IMR-90 (cell line): ENCODE measurements at regions not wholly inside any gene's neighbourhood (a gene's known extent, or its start where the extent isn't known, plus 50 kb on each side); places are given as distances from the start of the nearest gene placed in this dataset.
A peak's percentile ranks its signal among the peaks of the same experiment; 100 is the strongest.

ENCODE experiments used
- ATAC-seq: fragments of 200-7000 bp; cut with Tn5 transposase; 2 replicates; pipeline ENCODE4 v1.9.1; 2020; ENCODE audit warnings: low read depth, mild to moderate bottlenecking, moderate library complexity
- BruUV-seq: library from RNA; stranded (reverse); fragments of 400-500 nt; replicated peaks from 2 replicates; lab custom pipeline; 2021; lab: Mats Ljungman, UMichigan
- CTCF ChIA-PET: fragments of 300-600 bp; formaldehyde crosslinking; extraction: SDS; loops from one replicate; lab custom pipeline; 2021; ENCODE audit warnings: antibody characterized with exemption; lab: Yijun Ruan, JAX
- POLR2A ChIA-PET: fragments of 300-600 bp; sonication (Branson Sonifier 250); formaldehyde crosslinking; loops from one replicate; lab custom pipeline; 2022; ENCODE audit warnings: antibody characterized with exemption; ENCODE audit not compliant: unreplicated experiment; lab: Charles Lee
- DNase-seq: peaks from one replicate; pipeline ENCODE4 v3.0.0; 2013
- H2AFZ ChIP-seq: replicated peaks from 2 replicates; pipeline ENCODE3; 2013; ENCODE audit warnings: low read length, mild to moderate bottlenecking; ENCODE audit not compliant: poor library complexity
- H2AK5ac ChIP-seq: 2 replicates; pipeline ENCODE4 v1.6.1; 2013; ENCODE audit warnings: low read depth, low read length, inconsistent platforms
- H2AK9ac ChIP-seq: replicated peaks from 2 replicates; pipeline ENCODE3; 2013; ENCODE audit warnings: mild to moderate bottlenecking, low read depth, low read length, moderate library complexity; ENCODE audit not compliant: poor library complexity
- H2BK120ac ChIP-seq: 2 replicates; pipeline ENCODE4 v1.6.1; 2013; ENCODE audit warnings: low read depth, low read length, inconsistent platforms
- H2BK15ac ChIP-seq: 3 replicates; pipeline ENCODE4 v1.6.1; 2013; ENCODE audit warnings: low read depth, low read length, inconsistent platforms
- H2BK20ac ChIP-seq: 2 replicates; pipeline ENCODE4 v1.6.1; 2013; ENCODE audit warnings: low read depth, mild to moderate bottlenecking, inconsistent platforms, low read length, moderate library complexity
- H2BK5ac ChIP-seq: 2 replicates; pipeline ENCODE4 v1.6.1; 2013; ENCODE audit warnings: mild to moderate bottlenecking, low read depth, low read length, inconsistent platforms; ENCODE audit not compliant: poor library complexity, severe bottlenecking
- H3K14ac ChIP-seq: replicated peaks from 2 replicates; pipeline ENCODE4 v1.6.1; 2013; ENCODE audit warnings: low read depth, low read length, inconsistent platforms
- H3K18ac ChIP-seq: 2 replicates; pipeline ENCODE4 v1.6.1; 2013; ENCODE audit warnings: low read depth, low read length, control low read depth
- H3K23ac ChIP-seq: 2 replicates; pipeline ENCODE4 v1.6.1; 2013; ENCODE audit warnings: low read depth, low read length, inconsistent platforms
- H3K27ac ChIP-seq: 2 replicates; pipeline ENCODE4 v1.5.1; 2013; ENCODE audit warnings: mild to moderate bottlenecking, control low read depth, low read length; ENCODE audit not compliant: insufficient read depth
- H3K27me3 ChIP-seq: 2 replicates; pipeline ENCODE4 v1.6.1; 2013; ENCODE audit warnings: low read length; ENCODE audit not compliant: control insufficient read depth, insufficient read depth
- H3K36me3 ChIP-seq: 2 replicates; pipeline ENCODE4 v1.6.1; 2013; ENCODE audit warnings: low read length, mixed read lengths; ENCODE audit not compliant: control insufficient read depth, insufficient read depth
- H3K4ac ChIP-seq: 2 replicates; pipeline ENCODE4 v1.6.1; 2013; ENCODE audit warnings: low read depth, low read length, inconsistent platforms
- H3K4me1 ChIP-seq: 2 replicates; pipeline ENCODE4 v1.6.1; 2013; ENCODE audit warnings: low read length, mixed read lengths; ENCODE audit not compliant: control insufficient read depth, insufficient read depth
- H3K4me2 ChIP-seq: 2 replicates; pipeline ENCODE4 v1.6.1; 2013; ENCODE audit warnings: low read depth, mild to moderate bottlenecking, control low read depth, low read length, moderate library complexity
- H3K4me3 ChIP-seq: 2 replicates; pipeline ENCODE4 v1.5.1; 2013; ENCODE audit warnings: low read depth, mild to moderate bottlenecking, control low read depth, low read length, moderate library complexity; ENCODE audit not compliant: insufficient read depth
- H3K56ac ChIP-seq: 2 replicates; pipeline ENCODE4 v1.6.1; 2013; ENCODE audit warnings: low read length, inconsistent platforms; ENCODE audit not compliant: insufficient read depth; ENCODE audit errors: extremely low read depth
- H3K79me1 ChIP-seq, 2 experiments: 2 replicates each; pipeline ENCODE4 v1.6.1; 2013; ENCODE audit warnings: low read length in 2 of 2, inconsistent platforms in 1 of 2, low read depth in 1 of 2
- H3K9ac ChIP-seq: 2 replicates; pipeline ENCODE4 v1.6.1; 2013; ENCODE audit warnings: low read depth, low read length, control low read depth
- H3K9me1 ChIP-seq: 2 replicates; pipeline ENCODE4 v1.6.1; 2013; ENCODE audit warnings: low read length, inconsistent platforms; ENCODE audit not compliant: insufficient read depth
- H3K9me3 ChIP-seq: 2 replicates; pipeline ENCODE4 v1.6.1; 2013; ENCODE audit warnings: low read length; ENCODE audit not compliant: control insufficient read depth, insufficient read depth
- H4K20me1 ChIP-seq: 2 replicates; pipeline ENCODE4 v1.6.1; 2013; ENCODE audit warnings: low read length, inconsistent platforms; ENCODE audit not compliant: insufficient read depth
- H4K5ac ChIP-seq: 2 replicates; pipeline ENCODE4 v1.6.1; 2013; ENCODE audit warnings: mild to moderate bottlenecking, low read depth, low read length, control low read depth
- H4K8ac ChIP-seq, 2 experiments: 2 replicates each; pipeline ENCODE4 v1.6.1; 2013; ENCODE audit warnings: low read depth in 2 of 2, low read length in 2 of 2, control low read depth in 1 of 2, inconsistent platforms in 1 of 2
- H4K91ac ChIP-seq: 2 replicates; pipeline ENCODE4 v1.6.1; 2013; ENCODE audit warnings: low read depth, low read length, inconsistent platforms; ENCODE audit not compliant: insufficient read depth
- BHLHE40 ChIP-seq: fragments of 150-350 bp; IDR thresholded peaks from 2 replicates; pipeline ENCODE4 v1.6.1; 2016; ENCODE audit warnings: mild to moderate bottlenecking, low read depth, low read length
- CEBPB ChIP-seq: IDR thresholded peaks from 2 replicates; pipeline ENCODE4 v1.6.1; 2012; ENCODE audit warnings: low read depth, low read length, improper control_type of control experiment
- CHD1 ChIP-seq: IDR thresholded peaks from 2 replicates; pipeline ENCODE4 v1.6.1; 2012; ENCODE audit warnings: low read depth, low read length, improper control_type of control experiment
- ELK1 ChIP-seq: fragments of 150-350 bp; IDR thresholded peaks from 2 replicates; pipeline ENCODE4 v1.6.1; 2016; ENCODE audit warnings: low read depth, mild to moderate bottlenecking, low read length, moderate library complexity, borderline replicate concordance
- FOS ChIP-seq: fragments of 150-350 bp; IDR thresholded peaks from 2 replicates; pipeline ENCODE4 v1.6.1; 2016; ENCODE audit warnings: low read depth, low read length
- MAFK ChIP-seq: IDR thresholded peaks from 2 replicates; pipeline ENCODE4 v1.6.1; 2012; ENCODE audit warnings: low read depth, low read length, improper control_type of control experiment
- MAZ ChIP-seq: IDR thresholded peaks from 2 replicates; pipeline ENCODE4 v1.6.1; 2012; ENCODE audit warnings: low read depth, mild to moderate bottlenecking, low read length, improper control_type of control experiment, moderate library complexity, borderline replicate concordance
- MXI1 ChIP-seq: IDR thresholded peaks from 2 replicates; pipeline ENCODE4 v1.6.1; 2012; ENCODE audit warnings: low read depth, mild to moderate bottlenecking, low read length, moderate library complexity, borderline replicate concordance
- NFE2L2 ChIP-seq: fragments of 150-350 bp; IDR thresholded peaks from 2 replicates; pipeline ENCODE4 v1.6.1; 2016; ENCODE audit warnings: low read depth, mild to moderate bottlenecking, low read length
- POLR2A ChIP-seq: IDR thresholded peaks from 2 replicates; pipeline ENCODE4 v1.6.1; 2012; ENCODE audit warnings: mild to moderate bottlenecking, low read depth, low read length
- RAD21 ChIP-seq: IDR thresholded peaks from 2 replicates; pipeline ENCODE4 v1.6.1; 2012; ENCODE audit warnings: low read length, improper control_type of control experiment
- RCOR1 ChIP-seq: IDR thresholded peaks from 2 replicates; pipeline ENCODE4 v1.6.1; 2012; ENCODE audit warnings: mild to moderate bottlenecking, low read length, improper control_type of control experiment; ENCODE audit not compliant: insufficient replicate concordance
- RFX5 ChIP-seq: IDR thresholded peaks from 2 replicates; pipeline ENCODE4 v1.8.0; 2012; ENCODE audit warnings: low read depth, mild to moderate bottlenecking, low read length, moderate library complexity
- SMC3 ChIP-seq: fragments of 150-350 bp; IDR thresholded peaks from 2 replicates; pipeline ENCODE4 v1.6.1; 2016; ENCODE audit warnings: low read depth, mild to moderate bottlenecking, antibody characterized with exemption, low read length, moderate library complexity
- USF2 ChIP-seq: fragments of 150-350 bp; IDR thresholded peaks from 2 replicates; pipeline ENCODE4 v1.6.1; 2017; ENCODE audit warnings: mild to moderate bottlenecking, antibody characterized with exemption, low read length, low read depth
- dilution Hi-C: fragments of 300-500 bp; cut with HindIII; formaldehyde crosslinking; loops from one replicate; pipeline ENCODE4 v1.14.3; 2018; ENCODE audit warnings: low sequenced_read_pairs; ENCODE audit not compliant: unreplicated experiment
- in situ Hi-C: fragments of 300-500 bp; cut with MboI; formaldehyde crosslinking; loops from 3 replicates; pipeline ENCODE4 v1.14.3; 2019; ENCODE audit warnings: low sequenced_read_pairs, inconsistent platforms, mixed read lengths
- intact Hi-C: fragments of 100-400 bp; cut with micrococcal nuclease; formaldehyde crosslinking; loops from 2 replicates; pipeline ENCODE4 v1.10.0; 2022
- TF ChIP-seq, protein P1 (sequence below): conservative IDR thresholded peaks from 2 replicates; pipeline ENCODE4 v1.5.1; 2012; ENCODE audit warnings: mild to moderate bottlenecking, low read depth, low read length, improper control_type of control experiment

DNA sequence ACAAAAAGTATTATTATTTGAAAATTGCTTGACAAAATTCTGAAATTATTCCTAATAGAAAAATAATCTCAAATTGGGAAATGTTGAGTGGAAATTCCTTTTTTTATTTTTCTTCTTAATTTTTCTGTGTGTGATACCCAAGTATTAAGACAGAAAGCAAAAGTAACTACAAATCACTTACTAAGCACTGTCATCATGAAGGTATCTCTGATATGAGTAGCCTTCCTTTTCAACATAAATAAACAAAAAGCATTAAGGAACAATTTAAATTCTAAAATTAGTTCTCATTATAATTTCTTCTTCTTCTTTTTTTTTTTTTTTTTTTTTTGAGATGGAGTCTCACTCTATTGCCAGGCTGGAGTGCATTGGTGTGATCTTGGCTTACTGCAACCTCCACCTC lies 174.2 kb upstream of the RBMS1 start:
- dilution Hi-C loops = no loop called here
- Histone ChIP-seq H2BK120ac (peak overlapping the region; percentile 48; the same call in 1 of the 2 replicates), H3K9me1 (peaks cover 4% of the 10 kb centered on the region; the same call in 1 of the 2 replicates), H3K18ac (peak overlapping the region; percentile 50; the same call in 1 of the 2 replicates), H4K20me1 (no peaks in the 10 kb centered on the region), H3K27me3 (no peaks in the 10 kb centered on the region), H2AK5ac (0 out of 2 replicates have a peak overlapping the region, but pooled peaks have one; percentile 31), H3K23ac (no peak overlapping the region), H3K4ac (no peak overlapping the region), H3K79me1 (no peaks in the 10 kb centered on the region), H3K56ac (no peak overlapping the region), H3K36me3 (no peaks in the 10 kb centered on the region), H3K4me2 (no peak overlapping the region), H4K91ac (no peak overlapping the region), H2AFZ (no peak overlapping the region), H4K5ac (0 out of 2 replicates have a peak overlapping the region, but pooled peaks have one; percentile 65), H3K14ac (peak overlapping the region; percentile 60; the same call in 1 of the 2 replicates), H3K4me1 (peaks cover 2% of the 10 kb centered on the region), H3K9ac (no peak overlapping the region), H3K9me3 (no peaks in the 10 kb centered on the region), H3K4me3 (no peak overlapping the region), H2AK9ac (no peak overlapping the region), H3K27ac (peak overlapping the region; percentile 22; the same call in 1 of the 2 replicates), H4K8ac (peak overlapping the region in 1 of 2 experiments; percentile 15; a peak in 1 of 4 replicates), H2BK15ac (0 out of 3 replicates have a peak overlapping the region, but pooled peaks have one; percentile 13), H2BK20ac (no peak overlapping the region), H2BK5ac (peak overlapping the region; percentile 15)
- in situ Hi-C loops = no loop called here
- ChIA-PET POLR2A (no interaction called here), CTCF (no interaction called here)
- no TSS peak for BruUV-seq
- intact Hi-C loops = loop anchor here (5.0 to 10.0 kb wide), 4 partner anchors 64 to 307 kb away; partner anchors contain the start of gene RBMS1
- TF ChIP-seq NFE2L2 (no peak), FOS (no peak), MAZ (no peak), USF2 (no peak), POLR2A (no peak), BHLHE40 (no peak), CHD1 (no peak), RAD21 (no peak), RCOR1 (no peak), ELK1 (no peak), SMC3 (no peak), RFX5 (no peak), MAFK (no peak), MXI1 (no peak), CEBPB (no peak)
- TF ChIP-seq, protein P1, sequence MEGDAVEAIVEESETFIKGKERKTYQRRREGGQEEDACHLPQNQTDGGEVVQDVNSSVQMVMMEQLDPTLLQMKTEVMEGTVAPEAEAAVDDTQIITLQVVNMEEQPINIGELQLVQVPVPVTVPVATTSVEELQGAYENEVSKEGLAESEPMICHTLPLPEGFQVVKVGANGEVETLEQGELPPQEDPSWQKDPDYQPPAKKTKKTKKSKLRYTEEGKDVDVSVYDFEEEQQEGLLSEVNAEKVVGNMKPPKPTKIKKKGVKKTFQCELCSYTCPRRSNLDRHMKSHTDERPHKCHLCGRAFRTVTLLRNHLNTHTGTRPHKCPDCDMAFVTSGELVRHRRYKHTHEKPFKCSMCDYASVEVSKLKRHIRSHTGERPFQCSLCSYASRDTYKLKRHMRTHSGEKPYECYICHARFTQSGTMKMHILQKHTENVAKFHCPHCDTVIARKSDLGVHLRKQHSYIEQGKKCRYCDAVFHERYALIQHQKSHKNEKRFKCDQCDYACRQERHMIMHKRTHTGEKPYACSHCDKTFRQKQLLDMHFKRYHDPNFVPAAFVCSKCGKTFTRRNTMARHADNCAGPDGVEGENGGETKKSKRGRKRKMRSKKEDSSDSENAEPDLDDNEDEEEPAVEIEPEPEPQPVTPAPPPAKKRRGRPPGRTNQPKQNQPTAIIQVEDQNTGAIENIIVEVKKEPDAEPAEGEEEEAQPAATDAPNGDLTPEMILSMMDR = no peak
- peak; percentile 49 for DNase-seq
- no peak for ATAC-seq
